ENCODE measurements at regions not wholly inside any gene's neighbourhood (a gene's known extent, or its start where the extent isn't known, plus 50 kb on each side); places are given as distances from the start of the nearest gene placed in this dataset.

DNA sequence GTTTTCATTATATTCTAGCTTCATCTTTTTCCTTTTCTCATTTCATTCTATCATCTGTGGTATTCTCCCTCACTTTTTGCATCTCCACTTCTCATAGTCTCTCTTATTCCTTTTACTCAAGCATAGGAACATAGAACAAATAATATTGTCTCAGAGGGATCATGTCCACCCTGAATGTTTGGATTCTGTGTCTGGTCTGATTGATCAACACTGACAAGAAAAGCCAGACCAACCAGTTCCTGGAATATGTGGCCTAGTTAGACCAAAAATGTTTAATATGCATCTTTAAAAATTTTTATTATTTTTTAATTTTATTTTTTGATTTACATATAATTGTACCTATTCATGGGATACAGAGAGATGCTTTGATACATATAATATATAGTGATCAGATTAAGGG lies 212.0 kb upstream of the ALCAM start:
- TF ChIP-seq, protein P1, sequence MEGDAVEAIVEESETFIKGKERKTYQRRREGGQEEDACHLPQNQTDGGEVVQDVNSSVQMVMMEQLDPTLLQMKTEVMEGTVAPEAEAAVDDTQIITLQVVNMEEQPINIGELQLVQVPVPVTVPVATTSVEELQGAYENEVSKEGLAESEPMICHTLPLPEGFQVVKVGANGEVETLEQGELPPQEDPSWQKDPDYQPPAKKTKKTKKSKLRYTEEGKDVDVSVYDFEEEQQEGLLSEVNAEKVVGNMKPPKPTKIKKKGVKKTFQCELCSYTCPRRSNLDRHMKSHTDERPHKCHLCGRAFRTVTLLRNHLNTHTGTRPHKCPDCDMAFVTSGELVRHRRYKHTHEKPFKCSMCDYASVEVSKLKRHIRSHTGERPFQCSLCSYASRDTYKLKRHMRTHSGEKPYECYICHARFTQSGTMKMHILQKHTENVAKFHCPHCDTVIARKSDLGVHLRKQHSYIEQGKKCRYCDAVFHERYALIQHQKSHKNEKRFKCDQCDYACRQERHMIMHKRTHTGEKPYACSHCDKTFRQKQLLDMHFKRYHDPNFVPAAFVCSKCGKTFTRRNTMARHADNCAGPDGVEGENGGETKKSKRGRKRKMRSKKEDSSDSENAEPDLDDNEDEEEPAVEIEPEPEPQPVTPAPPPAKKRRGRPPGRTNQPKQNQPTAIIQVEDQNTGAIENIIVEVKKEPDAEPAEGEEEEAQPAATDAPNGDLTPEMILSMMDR (IDR thresholded peaks at IDR 0.05; ENCODE audit: low read depth, low read length, missing control alignments) = no peak
- H3K4me3 ChIP-seq (ENCODE audit: low read depth, low read length) = no peak overlapping the region
- no peak for DNase-seq (ENCODE audit: low read depth)

DNA sequence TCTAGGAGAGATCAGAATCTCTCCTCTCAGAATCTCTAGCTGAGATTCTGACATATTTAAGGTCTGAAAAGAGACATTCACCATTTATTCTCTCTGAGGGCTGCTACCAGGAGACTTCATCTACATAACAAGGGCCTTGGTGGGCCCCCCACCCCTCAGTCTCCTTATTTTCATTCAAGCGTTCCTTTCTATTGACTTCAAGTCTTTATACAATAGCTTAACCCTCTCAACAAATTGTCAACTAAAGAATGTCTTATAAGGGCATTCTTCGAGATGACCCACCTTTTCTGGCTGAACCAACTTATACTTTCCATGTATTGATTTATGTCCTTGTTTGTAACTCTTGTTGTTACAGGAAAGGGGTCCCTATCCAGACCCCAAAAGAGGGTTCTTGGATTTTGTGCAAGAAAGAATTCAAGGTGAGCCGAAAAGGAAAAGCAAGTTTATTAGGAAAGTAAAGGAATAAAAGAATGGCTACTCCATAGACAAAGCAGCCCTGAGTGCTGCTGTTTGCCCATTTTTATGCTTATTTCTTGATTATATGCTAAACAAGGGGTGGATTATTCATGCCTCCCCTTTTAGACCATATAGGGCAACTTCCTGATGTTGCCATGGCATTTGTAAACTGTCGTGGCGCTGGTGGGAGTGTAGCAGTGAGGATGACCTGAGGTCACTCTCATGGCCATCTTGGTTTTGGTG lies 209.5 kb upstream of the ALCAM start:
- no peak for DNase-seq (ENCODE audit: low read depth)
- H3K4me3 ChIP-seq (ENCODE audit: low read depth, low read length) = no peak overlapping the region
- TF ChIP-seq, protein P1 (IDR thresholded peaks at IDR 0.05; ENCODE audit: low read depth, low read length, missing control alignments) = no peak

DNA sequence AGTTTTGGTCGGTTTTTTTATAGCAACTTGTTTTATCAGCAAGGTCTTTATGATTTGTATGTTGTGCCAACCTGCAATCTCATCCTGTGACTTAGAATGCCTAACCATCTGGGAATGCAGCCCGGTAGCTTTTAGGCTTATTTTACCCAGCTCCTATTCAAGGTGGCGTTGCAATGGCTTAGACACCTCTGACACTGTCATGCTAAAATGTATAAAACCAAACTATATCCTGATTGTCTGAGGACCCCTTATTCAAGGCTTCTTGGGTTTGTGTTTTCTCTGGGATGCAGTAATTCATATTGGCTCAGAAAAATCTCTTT lies 209.0 kb upstream of the ALCAM start:
- TF ChIP-seq, protein P1 (IDR thresholded peaks at IDR 0.05; ENCODE audit: low read depth, low read length, missing control alignments) = no peak
- H3K4me3 ChIP-seq (ENCODE audit: low read depth, low read length) = no peak overlapping the region
- no peak for DNase-seq (ENCODE audit: low read depth)

DNA sequence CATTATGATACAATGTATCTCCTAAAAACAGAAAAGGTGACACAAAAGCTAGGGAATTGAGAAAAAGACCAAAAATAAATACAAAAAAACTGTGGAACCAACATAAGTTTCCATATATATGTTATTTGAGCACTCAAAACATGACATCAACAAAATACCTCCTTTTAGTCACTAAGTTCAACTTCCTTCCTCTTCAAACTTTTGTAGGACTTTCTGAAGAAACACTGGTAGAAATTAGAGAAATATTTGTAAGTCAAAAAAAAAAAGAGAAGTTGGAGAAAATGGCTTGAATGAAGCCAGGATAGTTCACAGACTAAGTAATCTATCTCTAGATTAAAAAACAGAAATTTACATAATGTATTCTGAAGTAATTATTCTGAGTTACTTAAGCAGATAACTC lies 208.4 kb upstream of the ALCAM start:
- no peak overlapping the region for H3K4me3 ChIP-seq (ENCODE audit: low read depth, low read length)
- DNase-seq (ENCODE audit: low read depth) = no peak
- TF ChIP-seq, protein P1 (IDR thresholded peaks at IDR 0.05; ENCODE audit: low read depth, low read length, missing control alignments) = no peak

DNA sequence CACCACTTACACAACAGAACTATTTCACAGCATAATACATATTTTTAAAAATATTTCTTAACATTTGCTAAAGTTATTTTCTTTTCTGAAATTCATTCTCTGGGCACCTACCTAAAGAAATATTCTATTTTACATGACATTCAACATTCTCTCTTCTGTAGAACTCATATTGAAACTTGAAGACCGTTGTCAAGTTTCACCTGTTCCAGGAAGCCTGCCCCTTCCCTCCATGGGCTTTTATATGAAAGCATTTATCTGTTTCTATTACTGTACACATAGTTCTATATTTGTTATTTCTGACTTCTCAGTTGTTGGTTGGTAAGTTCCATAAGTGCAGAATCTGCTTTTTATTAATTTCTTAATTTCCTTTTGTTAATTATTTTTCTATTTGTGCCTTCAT lies 204.3 kb upstream of the ALCAM start:
- no peak overlapping the region for H3K4me3 ChIP-seq (ENCODE audit: low read depth, low read length)
- TF ChIP-seq, protein P1 (IDR thresholded peaks at IDR 0.05; ENCODE audit: low read depth, low read length, missing control alignments) = no peak
- DNase-seq (ENCODE audit: low read depth) = no peak

DNA sequence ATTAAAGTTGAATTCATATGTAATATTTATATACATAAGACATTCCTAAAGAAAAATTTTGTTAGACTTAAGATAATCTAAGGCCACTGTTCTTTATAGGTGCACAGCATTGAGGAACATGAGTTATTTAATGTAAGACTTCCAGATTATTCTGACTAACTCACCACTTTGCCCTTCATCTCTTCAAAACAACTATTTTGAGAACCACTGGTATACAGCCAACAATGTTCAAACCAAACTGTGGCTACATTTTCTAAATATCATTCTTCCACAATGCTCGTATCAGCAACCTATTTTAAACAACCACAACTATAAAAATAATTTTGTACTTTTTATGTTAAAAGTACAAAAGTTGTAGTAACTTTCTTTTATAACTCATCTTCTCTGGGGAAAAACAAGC lies 199.8 kb upstream of the ALCAM start:
- H3K4me3 ChIP-seq (ENCODE audit: low read depth, low read length) = no peak overlapping the region
- TF ChIP-seq, protein P1 (IDR thresholded peaks at IDR 0.05; ENCODE audit: low read depth, low read length, missing control alignments) = no peak
- DNase-seq (ENCODE audit: low read depth) = no peak

DNA sequence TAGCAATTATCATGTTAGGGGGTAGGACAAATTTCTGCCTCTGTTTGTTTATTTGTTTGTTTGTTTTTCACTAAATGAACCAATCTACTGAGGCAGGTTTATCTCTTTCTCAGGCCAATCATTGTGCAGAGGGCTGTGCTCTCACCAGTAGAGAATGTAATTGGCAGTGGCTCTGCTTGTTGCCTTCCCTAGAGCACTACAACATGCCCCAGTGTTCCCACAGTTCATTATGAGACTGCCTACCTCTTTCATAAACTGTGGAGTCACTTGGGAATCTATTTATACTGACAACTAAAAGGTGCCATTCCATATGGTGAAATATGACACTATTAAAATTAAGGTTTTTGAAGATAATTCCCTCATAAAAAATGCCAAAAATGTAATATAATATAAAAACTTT lies 196.3 kb upstream of the ALCAM start:
- H3K4me3 ChIP-seq (ENCODE audit: low read depth, low read length) = no peak overlapping the region
- TF ChIP-seq, protein P1 (IDR thresholded peaks at IDR 0.05; ENCODE audit: low read depth, low read length, missing control alignments) = no peak
- DNase-seq (ENCODE audit: low read depth) = no peak

Data from GM12864 (cell line).